BLaER1 treated with 17β-estradiol and CSF1 and Interleukin-3, amounts not matched to agents 10 nM and 100 nM (cell line): ENCODE measurements at regions not wholly inside any gene's neighbourhood (a gene's known extent, or its start where the extent isn't known, plus 50 kb on each side); places are given as distances from the start of the nearest gene placed in this dataset.
"Not testable (repeated sequence)": the region's sequence is repeated elsewhere in the genome, so short reads cannot be mapped to it uniquely, and the experiment has no call there.

ENCODE experiments used
- H3K27ac ChIP-seq, 11 experiments: shearing (Covaris generic); formaldehyde crosslinking; 2 replicates each; pipeline ENCODE4 v1.8.1; 2022
- H3K27me3 ChIP-seq, 11 experiments: shearing (Covaris generic); formaldehyde crosslinking; 2 replicates each; pipeline ENCODE4 v1.8.1; 2022
- H3K36me3 ChIP-seq, 11 experiments: shearing (Covaris generic); formaldehyde crosslinking; 2 replicates each; pipeline ENCODE4 v1.8.1; 2022
- H3K4me1 ChIP-seq, 10 experiments: shearing (Covaris generic); formaldehyde crosslinking; 2 replicates each; pipeline ENCODE4 v1.8.1; 2022
- H3K4me2 ChIP-seq, 11 experiments: shearing (Covaris generic); formaldehyde crosslinking; 2 replicates each; pipeline ENCODE4 v1.8.1; 2022
- H3K4me3 ChIP-seq, 10 experiments: shearing (Covaris generic); formaldehyde crosslinking; 2 replicates each; pipeline ENCODE4 v1.8.1; 2022
- H3K9ac ChIP-seq, 11 experiments: shearing (Covaris generic); formaldehyde crosslinking; 2 replicates each; pipeline ENCODE4 v1.8.1; 2022
- H3K9me3 ChIP-seq, 11 experiments: shearing (Covaris generic); formaldehyde crosslinking; replicated peaks in 1 of 11; 2 replicates each; pipeline ENCODE4 v1.8.1; 2022
- H4K20me1 ChIP-seq, 11 experiments: shearing (Covaris generic); formaldehyde crosslinking; 2 replicates each; pipeline ENCODE4 v1.8.1; 2022
- Cebpa-rat ChIP-seq, 11 experiments: shearing (Covaris generic); IDR thresholded peaks; 2 replicates each; pipeline ENCODE4 v1.8.1; 2022

DNA sequence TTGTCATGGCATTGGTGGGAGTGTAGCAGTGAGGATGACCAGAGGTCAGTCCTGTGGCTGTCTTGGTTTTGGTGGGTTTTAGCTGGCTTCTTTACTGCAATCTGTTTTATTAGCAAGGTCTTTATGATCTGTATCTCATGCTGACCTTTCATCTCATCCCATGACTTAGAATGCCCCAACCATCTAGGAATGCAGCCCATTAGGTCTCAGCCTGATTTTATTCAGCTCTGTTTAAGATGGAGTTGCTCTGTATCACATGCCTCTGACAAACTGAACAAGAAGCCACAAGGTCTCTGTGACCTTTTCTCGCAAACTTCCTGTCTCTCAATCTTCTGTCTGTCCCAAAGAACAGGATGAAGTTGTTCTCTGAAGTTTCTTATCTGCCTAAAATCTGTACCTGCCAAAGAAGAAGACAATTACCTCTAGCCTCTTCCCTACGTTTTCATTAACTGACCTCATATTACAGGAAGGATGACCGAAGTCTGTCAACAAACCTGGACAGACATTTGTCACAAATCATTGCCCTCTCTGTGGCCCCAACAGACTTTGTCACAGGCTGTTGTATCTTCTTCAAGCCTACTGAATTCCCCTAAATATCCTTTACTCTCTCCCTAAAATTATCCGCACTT is 284.2 kb upstream of the SEMA6A start:
- no peaks in the 10 kb centered on the region for H3K36me3 ChIP-seq
- no peak overlapping the region for H3K4me2 ChIP-seq
- no peak for TF ChIP-seq Cebpa-rat (IDR thresholded peaks at IDR 0.05)
- H3K9me3 ChIP-seq, result no peaks in the 10 kb centered on the region
- H4K20me1 ChIP-seq, result no peaks in the 10 kb centered on the region
- no peak overlapping the region for H3K9ac ChIP-seq
- H3K27me3 ChIP-seq, result no peaks in the 10 kb centered on the region
- H3K4me1 ChIP-seq, result no peaks in the 10 kb centered on the region
- no peak overlapping the region for H3K4me3 ChIP-seq
- no peak overlapping the region for H3K27ac ChIP-seq

GRCh38 chr5:116858020-116858419 is 283.4 kb upstream of the SEMA6A start:
- not testable (repeated sequence) for H3K4me2 ChIP-seq, H3K9ac ChIP-seq, H3K4me3 ChIP-seq, H3K9me3 ChIP-seq, H4K20me1 ChIP-seq, H3K27ac ChIP-seq, H3K27me3 ChIP-seq, H3K36me3 ChIP-seq, H3K4me1 ChIP-seq

DNA sequence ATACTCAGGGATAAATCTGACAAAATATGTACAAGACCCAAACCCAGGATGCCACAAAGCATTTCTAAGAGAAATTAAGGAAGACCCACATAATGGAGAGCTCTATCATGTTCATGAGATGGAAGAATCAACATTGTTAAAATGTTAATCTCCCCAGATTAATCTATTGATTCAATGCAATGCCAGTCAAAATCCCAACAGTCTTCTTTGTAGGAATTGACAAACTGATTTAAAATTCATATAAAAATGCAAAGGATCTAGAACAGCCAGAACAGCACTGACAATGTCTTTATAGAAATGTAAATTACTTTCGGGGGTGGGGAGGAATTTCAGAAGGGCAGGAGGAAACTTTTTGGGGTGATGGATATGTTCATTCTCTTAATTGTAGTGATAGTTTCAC is 281.6 kb upstream of the SEMA6A start:
- no peak overlapping the region for H3K4me2 ChIP-seq
- no peak for TF ChIP-seq Cebpa-rat (IDR thresholded peaks at IDR 0.05)
- H3K9me3 ChIP-seq, result no peaks in the 10 kb centered on the region
- no peak overlapping the region for H3K9ac ChIP-seq
- no peaks in the 10 kb centered on the region for H3K27me3 ChIP-seq
- no peak overlapping the region for H3K4me3 ChIP-seq
- H3K36me3 ChIP-seq, result no peaks in the 10 kb centered on the region
- H3K27ac ChIP-seq, result no peak overlapping the region
- no peaks in the 10 kb centered on the region for H4K20me1 ChIP-seq
- H3K4me1 ChIP-seq, result no peaks in the 10 kb centered on the region

DNA sequence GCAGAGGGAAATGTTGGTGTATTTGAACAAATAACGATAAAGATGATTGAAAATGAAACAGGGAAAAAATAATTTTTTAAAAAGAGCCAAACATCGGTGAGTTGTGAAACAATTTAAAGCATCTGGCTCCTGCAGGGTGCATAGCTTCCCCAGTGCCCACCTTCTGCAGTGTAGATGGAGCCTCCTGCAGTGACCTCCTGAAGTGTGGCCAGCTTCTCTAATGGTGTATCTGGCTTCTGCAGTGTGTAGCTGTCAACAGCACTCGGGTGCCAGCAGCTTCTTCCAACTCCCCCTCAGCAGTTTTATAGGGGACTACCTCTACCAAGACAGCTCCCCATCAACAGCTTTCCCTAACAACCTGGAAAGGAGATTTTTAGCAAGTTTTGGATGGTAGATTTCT is 279.4 kb upstream of the SEMA6A start:
- no peak for TF ChIP-seq Cebpa-rat (IDR thresholded peaks at IDR 0.05)
- H3K27ac ChIP-seq, result no peak overlapping the region
- no peaks in the 10 kb centered on the region for H3K9me3 ChIP-seq
- H3K9ac ChIP-seq, result no peak overlapping the region
- no peaks in the 10 kb centered on the region for H3K27me3 ChIP-seq
- H3K36me3 ChIP-seq, result no peaks in the 10 kb centered on the region
- H4K20me1 ChIP-seq, result no peaks in the 10 kb centered on the region
- no peak overlapping the region for H3K4me2 ChIP-seq
- no peak overlapping the region for H3K4me3 ChIP-seq
- H3K4me1 ChIP-seq, result no peaks in the 10 kb centered on the region

DNA sequence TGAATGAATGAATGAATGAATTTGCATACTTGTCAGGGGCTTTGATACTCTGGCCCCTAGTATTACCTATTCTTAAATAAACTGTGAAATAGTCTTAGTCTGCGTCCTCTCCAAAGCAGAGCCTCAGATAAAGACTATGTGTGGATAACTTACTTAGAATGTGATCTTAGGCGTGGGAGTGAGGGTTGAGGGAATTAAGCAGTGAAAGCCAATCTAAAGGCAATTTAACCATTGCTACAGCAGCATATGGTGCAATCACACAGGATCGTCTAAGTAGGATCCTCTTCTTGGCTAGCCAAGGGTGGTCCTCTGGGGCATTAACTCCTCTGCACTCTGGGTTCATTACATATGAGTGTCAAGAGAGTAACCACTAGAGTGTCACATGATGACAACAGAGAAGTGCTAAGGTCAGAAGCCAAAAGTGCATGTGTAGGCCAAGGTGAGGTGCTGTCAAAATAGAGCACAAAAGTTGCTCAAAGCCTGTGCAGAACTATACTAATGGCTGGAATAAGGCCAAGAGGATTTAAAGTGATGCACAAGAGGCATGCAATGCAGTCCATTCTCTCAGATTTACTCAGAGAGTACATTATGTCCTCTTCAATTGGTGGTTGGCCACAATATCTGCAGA is 274.4 kb upstream of the SEMA6A start:
- Histone ChIP-seq H4K20me1 (no peaks in the 10 kb centered on the region), H3K27ac (no peak overlapping the region), H3K36me3 (no peaks in the 10 kb centered on the region), H3K4me2 (no peak overlapping the region), H3K9me3 (no peaks in the 10 kb centered on the region), H3K4me1 (no peaks in the 10 kb centered on the region), H3K9ac (no peak overlapping the region), H3K4me3 (no peak overlapping the region), H3K27me3 (no peaks in the 10 kb centered on the region)
- no peak for TF ChIP-seq Cebpa-rat (IDR thresholded peaks at IDR 0.05)

- Histone ChIP-seq H3K27me3 (no peaks in the 10 kb centered on the region), H3K27ac (no peak overlapping the region), H3K9me3 (no peaks in the 10 kb centered on the region), H3K36me3 (no peaks in the 10 kb centered on the region), H3K4me2 (no peak overlapping the region), H3K4me1 (no peaks in the 10 kb centered on the region), H3K4me3 (no peak overlapping the region), H3K9ac (no peak overlapping the region), H4K20me1 (no peaks in the 10 kb centered on the region)
- TF ChIP-seq Cebpa-rat (IDR thresholded peaks at IDR 0.05), result no peak
Measured at GRCh38 chr5:116847960-116848359, 273.3 kb upstream of the SEMA6A start.

GRCh38 chr5:116844015-116844414 is 269.4 kb upstream of the SEMA6A start:
- H3K27me3 ChIP-seq, result no peaks in the 10 kb centered on the region
- TF ChIP-seq Cebpa-rat (IDR thresholded peaks at IDR 0.05), result no peak

GRCh38 chr5:116842514-116842961 is 267.9 kb upstream of the SEMA6A start:
- no peak for TF ChIP-seq Cebpa-rat (IDR thresholded peaks at IDR 0.05)
- no peak overlapping the region for H3K9ac ChIP-seq
- no peaks in the 10 kb centered on the region for H3K27me3 ChIP-seq
- no peak overlapping the region for H3K4me2 ChIP-seq
- no peaks in the 10 kb centered on the region for H3K9me3 ChIP-seq
- H3K27ac ChIP-seq, result no peak overlapping the region
- no peaks in the 10 kb centered on the region for H4K20me1 ChIP-seq
- no peaks in the 10 kb centered on the region for H3K4me1 ChIP-seq
- no peaks in the 10 kb centered on the region for H3K36me3 ChIP-seq
- H3K4me3 ChIP-seq, result no peak overlapping the region

More at GRCh38 chr5:116844015-116844414, 269.4 kb upstream of the SEMA6A start:
- Histone ChIP-seq H4K20me1 (no peaks in the 10 kb centered on the region), H3K36me3 (no peaks in the 10 kb centered on the region), H3K27ac (no peak overlapping the region), H3K4me3 (no peak overlapping the region), H3K4me2 (no peak overlapping the region), H3K9me3 (no peaks in the 10 kb centered on the region), H3K9ac (no peak overlapping the region), H3K4me1 (no peaks in the 10 kb centered on the region)

- no peak overlapping the region for H3K27ac ChIP-seq
- no peaks in the 10 kb centered on the region for H3K27me3 ChIP-seq
- TF ChIP-seq Cebpa-rat (IDR thresholded peaks at IDR 0.05), result no peak
- no peak overlapping the region for H3K4me2 ChIP-seq
- H3K4me3 ChIP-seq, result no peak overlapping the region
- no peaks in the 10 kb centered on the region for H3K4me1 ChIP-seq
- no peaks in the 10 kb centered on the region for H4K20me1 ChIP-seq
- no peak overlapping the region for H3K9ac ChIP-seq
- H3K36me3 ChIP-seq, result no peaks in the 10 kb centered on the region
- H3K9me3 ChIP-seq, result no peaks in the 10 kb centered on the region
Measured at GRCh38 chr5:116841734-116842133, 267.1 kb upstream of the SEMA6A start.

GRCh38 chr5:116838011-116838536 is 263.5 kb upstream of the SEMA6A start:
- H3K27me3 ChIP-seq, result no peaks in the 10 kb centered on the region
- no peak overlapping the region for H3K27ac ChIP-seq
- no peak for TF ChIP-seq Cebpa-rat (IDR thresholded peaks at IDR 0.05)
- no peak overlapping the region for H3K4me2 ChIP-seq
- no peaks in the 10 kb centered on the region for H3K9me3 ChIP-seq
- no peak overlapping the region for H3K9ac ChIP-seq
- no peaks in the 10 kb centered on the region for H4K20me1 ChIP-seq
- no peaks in the 10 kb centered on the region for H3K36me3 ChIP-seq
- no peak overlapping the region for H3K4me3 ChIP-seq
- H3K4me1 ChIP-seq, result no peaks in the 10 kb centered on the region
